Gastrocnemius medialis (tissue), 4 donors: ENCODE measurements at regions not wholly inside any gene's neighbourhood (a gene's known extent, or its start where the extent isn't known, plus 50 kb on each side); places are given as distances from the start of the nearest gene placed in this dataset.

ENCODE experiments used
- POLR2A ChIP-seq, 2 donors: fragments of 450-650 bp; IDR thresholded peaks; one replicate each; pipeline ENCODE4 v1.6.1; 2017; ENCODE audit warnings: antibody characterized with exemption in 2 of 2, mild to moderate bottlenecking in 2 of 2, moderate library complexity in 2 of 2
- TF ChIP-seq, protein P1 (sequence below), 5 experiments: fragments of 450-650 bp in 3 of 5; fragments of 200-600 bp in 2 of 5; sonication (generic) in 2 of 5; IDR thresholded peaks in 4 of 5; conservative IDR thresholded peaks in 1 of 5; 1 replicate in 4 of 5; 2 replicates in 1 of 5; pipeline ENCODE4 v1.5.1; 2016 to 2019; ENCODE audit warnings: antibody characterized with exemption in 5 of 5, mild to moderate bottlenecking in 3 of 5, moderate library complexity in 3 of 5

DNA sequence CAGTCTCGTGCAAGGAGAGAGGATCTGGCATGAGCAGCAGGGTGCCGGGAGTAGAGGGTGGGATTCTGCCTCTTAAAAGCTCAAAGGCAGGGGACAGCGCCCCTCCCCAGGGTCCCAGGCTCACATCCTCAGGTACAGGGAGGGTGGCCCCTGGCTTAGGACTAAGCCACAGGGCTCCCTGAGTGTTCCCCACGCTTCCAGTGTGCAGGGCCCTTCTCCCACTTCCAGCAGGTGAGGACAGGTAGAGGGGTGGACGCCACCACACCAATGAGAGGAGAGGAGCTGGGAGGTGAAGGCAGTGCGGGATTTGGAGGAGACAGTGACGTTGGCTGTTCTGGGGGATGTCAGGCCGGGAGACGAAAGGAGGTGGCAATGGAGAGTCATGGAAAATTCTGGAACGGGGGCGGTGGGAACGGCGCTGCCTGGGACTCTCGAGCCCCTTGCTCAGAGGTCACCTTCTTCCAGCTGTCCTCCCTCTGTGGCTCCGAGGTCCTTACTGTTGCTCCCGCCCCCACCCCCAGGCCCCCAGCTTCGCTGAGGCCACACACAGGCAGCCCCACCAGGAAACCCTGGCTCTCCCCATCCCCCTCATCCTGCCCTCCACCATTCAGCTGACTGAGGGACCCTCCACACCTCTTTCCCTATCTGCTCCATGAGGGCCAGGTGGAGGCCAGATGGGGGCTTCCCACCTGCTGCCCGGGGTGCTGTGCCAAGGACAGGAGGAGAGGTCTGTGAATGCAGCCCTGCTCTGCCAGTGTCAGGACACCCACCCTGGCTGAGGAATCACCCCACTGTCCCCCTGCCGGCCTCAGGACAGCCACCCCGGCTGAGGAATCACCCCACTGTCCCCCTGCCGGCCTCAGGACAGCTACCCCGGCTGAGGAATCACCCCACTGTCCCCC, 57.7 kb upstream of the ACSF3 start:
- TF ChIP-seq, protein P1, sequence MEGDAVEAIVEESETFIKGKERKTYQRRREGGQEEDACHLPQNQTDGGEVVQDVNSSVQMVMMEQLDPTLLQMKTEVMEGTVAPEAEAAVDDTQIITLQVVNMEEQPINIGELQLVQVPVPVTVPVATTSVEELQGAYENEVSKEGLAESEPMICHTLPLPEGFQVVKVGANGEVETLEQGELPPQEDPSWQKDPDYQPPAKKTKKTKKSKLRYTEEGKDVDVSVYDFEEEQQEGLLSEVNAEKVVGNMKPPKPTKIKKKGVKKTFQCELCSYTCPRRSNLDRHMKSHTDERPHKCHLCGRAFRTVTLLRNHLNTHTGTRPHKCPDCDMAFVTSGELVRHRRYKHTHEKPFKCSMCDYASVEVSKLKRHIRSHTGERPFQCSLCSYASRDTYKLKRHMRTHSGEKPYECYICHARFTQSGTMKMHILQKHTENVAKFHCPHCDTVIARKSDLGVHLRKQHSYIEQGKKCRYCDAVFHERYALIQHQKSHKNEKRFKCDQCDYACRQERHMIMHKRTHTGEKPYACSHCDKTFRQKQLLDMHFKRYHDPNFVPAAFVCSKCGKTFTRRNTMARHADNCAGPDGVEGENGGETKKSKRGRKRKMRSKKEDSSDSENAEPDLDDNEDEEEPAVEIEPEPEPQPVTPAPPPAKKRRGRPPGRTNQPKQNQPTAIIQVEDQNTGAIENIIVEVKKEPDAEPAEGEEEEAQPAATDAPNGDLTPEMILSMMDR (IDR thresholded peaks at IDR 0.05 in 4 of 5, conservative IDR thresholded peaks at IDR 0.05 in 1 of 5) = no peak
- TF ChIP-seq POLR2A (IDR thresholded peaks at IDR 0.05) = no peak
